ENCODE measurements at regions not wholly inside any gene's neighbourhood (a gene's known extent, or its start where the extent isn't known, plus 50 kb on each side); places are given as distances from the start of the nearest gene placed in this dataset.

DNA sequence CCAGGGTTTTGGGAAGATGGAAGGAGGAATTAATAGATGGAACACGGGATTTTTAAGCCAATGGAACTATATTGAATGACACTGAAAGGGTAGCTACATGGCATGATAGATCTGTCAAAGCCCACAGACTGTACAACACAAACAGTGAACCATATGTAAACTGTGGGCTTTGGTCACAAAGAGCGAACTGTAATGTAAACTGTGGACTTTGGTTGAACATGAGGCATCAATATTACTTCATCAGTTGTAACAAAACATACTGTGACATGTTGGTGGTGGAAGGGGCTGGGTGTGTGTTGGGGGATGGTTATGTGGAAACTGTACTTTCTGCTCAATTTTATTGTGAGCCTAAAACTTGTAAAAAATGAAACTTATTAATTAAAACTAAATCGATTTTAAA lies 210.6 kb upstream of the HMGA2 start:
- Histone ChIP-seq H3K27me3 (ENCODE audit: insufficient read depth, low read depth) (no peaks in the 10 kb centered on the region), H2AFZ (ENCODE audit: low read depth) (no peak overlapping the region), H3K36me3 (ENCODE audit: insufficient read depth) (no peaks in the 10 kb centered on the region), H3K4me2 (no peak overlapping the region), H3K79me2 (ENCODE audit: insufficient read depth, low read depth) (no peaks in the 10 kb centered on the region), H3K4me1 (ENCODE audit: low read depth, poor library complexity, severe bottlenecking) (no peaks in the 10 kb centered on the region), H4K20me1 (ENCODE audit: insufficient read depth) (no peaks in the 10 kb centered on the region), H3K4me3 (IDR thresholded peaks at IDR 0.05; ENCODE audit: insufficient read depth, low read depth, low read length) (no peak overlapping the region), H3K9ac (no peak overlapping the region), H3K27ac (no peak overlapping the region)
- TF ChIP-seq, protein P1, sequence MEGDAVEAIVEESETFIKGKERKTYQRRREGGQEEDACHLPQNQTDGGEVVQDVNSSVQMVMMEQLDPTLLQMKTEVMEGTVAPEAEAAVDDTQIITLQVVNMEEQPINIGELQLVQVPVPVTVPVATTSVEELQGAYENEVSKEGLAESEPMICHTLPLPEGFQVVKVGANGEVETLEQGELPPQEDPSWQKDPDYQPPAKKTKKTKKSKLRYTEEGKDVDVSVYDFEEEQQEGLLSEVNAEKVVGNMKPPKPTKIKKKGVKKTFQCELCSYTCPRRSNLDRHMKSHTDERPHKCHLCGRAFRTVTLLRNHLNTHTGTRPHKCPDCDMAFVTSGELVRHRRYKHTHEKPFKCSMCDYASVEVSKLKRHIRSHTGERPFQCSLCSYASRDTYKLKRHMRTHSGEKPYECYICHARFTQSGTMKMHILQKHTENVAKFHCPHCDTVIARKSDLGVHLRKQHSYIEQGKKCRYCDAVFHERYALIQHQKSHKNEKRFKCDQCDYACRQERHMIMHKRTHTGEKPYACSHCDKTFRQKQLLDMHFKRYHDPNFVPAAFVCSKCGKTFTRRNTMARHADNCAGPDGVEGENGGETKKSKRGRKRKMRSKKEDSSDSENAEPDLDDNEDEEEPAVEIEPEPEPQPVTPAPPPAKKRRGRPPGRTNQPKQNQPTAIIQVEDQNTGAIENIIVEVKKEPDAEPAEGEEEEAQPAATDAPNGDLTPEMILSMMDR (conservative IDR thresholded peaks at IDR 0.05; ENCODE audit: low read depth, low read length) = no peak

DNA sequence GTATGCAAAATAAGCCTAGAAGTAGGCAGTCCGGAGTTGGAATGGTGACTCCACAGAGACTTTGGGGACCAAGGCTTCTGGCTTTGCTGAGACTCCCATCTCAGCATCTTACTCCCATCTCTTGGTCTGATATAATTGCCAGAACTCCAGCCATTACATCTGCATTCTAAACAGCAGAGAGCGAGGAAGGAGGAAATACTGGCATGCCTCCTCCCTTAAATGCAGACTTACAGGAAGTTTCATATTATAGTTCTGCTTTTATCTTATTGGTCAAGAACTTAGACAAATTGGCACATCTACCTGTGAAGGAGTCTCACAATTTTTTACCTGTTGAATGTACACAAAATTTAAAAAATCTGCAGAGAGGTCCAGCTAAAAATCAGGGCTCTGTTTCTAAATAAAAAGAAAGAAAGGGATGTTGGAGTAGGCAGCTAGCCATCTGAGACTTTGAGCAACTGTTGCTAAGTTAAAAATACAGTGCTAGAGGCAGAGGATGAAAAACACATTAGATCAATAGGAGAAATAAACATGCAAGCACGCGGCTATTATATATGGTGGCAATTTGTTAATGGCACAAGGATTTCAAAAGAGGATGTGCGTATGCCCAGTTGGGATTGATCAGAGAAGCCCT lies 209.9 kb upstream of the HMGA2 start:
- TF ChIP-seq, protein P1 (conservative IDR thresholded peaks at IDR 0.05; ENCODE audit: low read depth, low read length) = no peak
- Histone ChIP-seq H3K4me2 (no peak overlapping the region), H3K9ac (no peak overlapping the region)

DNA sequence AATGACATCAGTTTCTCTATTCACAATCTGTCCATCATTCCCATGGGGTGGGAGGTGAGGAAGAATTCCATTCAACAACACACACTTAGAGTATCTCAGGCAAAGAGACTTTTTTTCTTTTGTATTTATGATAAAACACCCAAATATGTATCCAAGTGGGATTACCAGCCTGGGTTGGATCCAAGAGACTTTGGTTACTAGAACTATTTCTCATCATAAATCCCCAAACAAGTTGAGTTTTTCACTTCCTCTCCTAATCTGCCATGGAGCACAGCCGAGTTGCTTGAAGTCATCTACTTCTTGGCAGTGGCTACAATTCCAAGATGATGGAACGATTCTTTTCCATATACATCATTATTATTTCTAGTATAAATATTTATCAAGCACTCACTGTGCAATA lies 209.2 kb upstream of the HMGA2 start:
- Histone ChIP-seq H3K9ac (no peak overlapping the region), H3K79me2 (ENCODE audit: insufficient read depth, low read depth) (no peaks in the 10 kb centered on the region), H3K4me2 (no peak overlapping the region), H3K36me3 (ENCODE audit: insufficient read depth) (no peaks in the 10 kb centered on the region), H4K20me1 (ENCODE audit: insufficient read depth) (no peaks in the 10 kb centered on the region), H3K27me3 (ENCODE audit: insufficient read depth, low read depth) (no peaks in the 10 kb centered on the region), H3K4me3 (IDR thresholded peaks at IDR 0.05; ENCODE audit: insufficient read depth, low read depth, low read length) (no peak overlapping the region), H3K27ac (no peak overlapping the region), H2AFZ (ENCODE audit: low read depth) (no peak overlapping the region), H3K4me1 (ENCODE audit: low read depth, poor library complexity, severe bottlenecking) (no peaks in the 10 kb centered on the region)
- TF ChIP-seq, protein P1 (conservative IDR thresholded peaks at IDR 0.05; ENCODE audit: low read depth, low read length) = no peak

More for the DNA sequence above, 209.9 kb upstream of the HMGA2 start:
- Histone ChIP-seq H3K36me3 (ENCODE audit: insufficient read depth) (no peaks in the 10 kb centered on the region), H4K20me1 (ENCODE audit: insufficient read depth) (no peaks in the 10 kb centered on the region), H3K4me1 (ENCODE audit: low read depth, poor library complexity, severe bottlenecking) (no peaks in the 10 kb centered on the region), H3K27me3 (ENCODE audit: insufficient read depth, low read depth) (no peaks in the 10 kb centered on the region), H2AFZ (ENCODE audit: low read depth) (no peak overlapping the region), H3K27ac (no peak overlapping the region), H3K79me2 (ENCODE audit: insufficient read depth, low read depth) (no peaks in the 10 kb centered on the region), H3K4me3 (IDR thresholded peaks at IDR 0.05; ENCODE audit: insufficient read depth, low read depth, low read length) (no peak overlapping the region)

DNA sequence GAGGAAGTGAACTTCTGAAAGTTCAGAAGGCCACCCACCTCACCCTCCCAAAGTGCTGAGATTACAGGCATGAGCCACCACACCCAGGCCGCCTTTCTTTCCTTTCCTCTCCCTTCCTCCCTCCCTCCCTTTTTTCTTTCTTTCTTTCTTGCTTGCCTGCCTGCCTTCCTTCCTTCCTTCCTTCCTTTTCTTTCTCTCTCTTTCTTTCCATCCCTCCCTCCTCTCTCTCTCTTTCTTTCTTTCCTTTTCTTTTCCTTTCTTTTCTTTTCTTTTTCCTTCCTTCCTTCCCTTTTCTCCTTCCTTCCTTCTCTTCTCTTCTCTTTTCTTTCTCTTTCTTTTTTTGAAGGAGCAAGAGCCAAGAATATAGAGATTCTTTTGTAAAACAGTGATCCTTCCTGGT lies 208.3 kb upstream of the HMGA2 start:
- H3K79me2 ChIP-seq (ENCODE audit: insufficient read depth, low read depth) = no peaks in the 10 kb centered on the region
- no peak overlapping the region for H2AFZ ChIP-seq (ENCODE audit: low read depth)
- no peak overlapping the region for H3K4me2 ChIP-seq
- H3K4me1 ChIP-seq (ENCODE audit: low read depth, poor library complexity, severe bottlenecking) = no peaks in the 10 kb centered on the region
- no peak overlapping the region for H3K9ac ChIP-seq
- no peaks in the 10 kb centered on the region for H4K20me1 ChIP-seq (ENCODE audit: insufficient read depth)
- TF ChIP-seq, protein P1 (conservative IDR thresholded peaks at IDR 0.05; ENCODE audit: low read depth, low read length) = no peak
- no peak overlapping the region for H3K27ac ChIP-seq
- no peaks in the 10 kb centered on the region for H3K27me3 ChIP-seq (ENCODE audit: insufficient read depth, low read depth)
- H3K4me3 ChIP-seq (IDR thresholded peaks at IDR 0.05; ENCODE audit: insufficient read depth, low read depth, low read length) = no peak overlapping the region
- H3K36me3 ChIP-seq (ENCODE audit: insufficient read depth) = no peaks in the 10 kb centered on the region

Measured in KMS-11 (cell line).